WERI-Rb-1 (cell line): ENCODE measurements at regions not wholly inside any gene's neighbourhood (a gene's known extent, or its start where the extent isn't known, plus 50 kb on each side); places are given as distances from the start of the nearest gene placed in this dataset.

ENCODE experiments used
- DNase-seq: peaks from one replicate; pipeline ENCODE4 v3.0.0-alpha.2; 2020
- H3K27ac ChIP-seq: fragments of 250-450 bp; sonication (Bioruptor Pico); 2 replicates; pipeline ENCODE4 v1.5.1; 2020; ENCODE audit warnings: mild to moderate bottlenecking, moderate library complexity
- H3K27me3 ChIP-seq: fragments of 250-450 bp; sonication (Bioruptor Pico); 2 replicates; pipeline ENCODE4 v1.5.1; 2021; ENCODE audit warnings: mild to moderate bottlenecking, low read depth, moderate library complexity; ENCODE audit not compliant: insufficient read depth, severe bottlenecking
- H3K36me3 ChIP-seq: fragments of 250-450 bp; sonication (Bioruptor Pico); 2 replicates; pipeline ENCODE4 v1.5.1; 2020; ENCODE audit warnings: mild to moderate bottlenecking, moderate library complexity
- H3K4me3 ChIP-seq: 2 replicates; pipeline ENCODE4 v1.5.1; 2011; ENCODE audit warnings: low read depth, mild to moderate bottlenecking, control low read depth, low read length
- H3K9me3 ChIP-seq: fragments of 250-450 bp; sonication (Bioruptor Pico); 2 replicates; pipeline ENCODE4 v1.5.1; 2021; ENCODE audit warnings: mild to moderate bottlenecking, moderate library complexity; ENCODE audit not compliant: severe bottlenecking
- TF ChIP-seq, protein P1 (sequence below): IDR thresholded peaks from 2 replicates; pipeline ENCODE4 v1.5.1; 2011; ENCODE audit warnings: low read depth, mild to moderate bottlenecking, control low read depth, inconsistent platforms, low read length

DNA sequence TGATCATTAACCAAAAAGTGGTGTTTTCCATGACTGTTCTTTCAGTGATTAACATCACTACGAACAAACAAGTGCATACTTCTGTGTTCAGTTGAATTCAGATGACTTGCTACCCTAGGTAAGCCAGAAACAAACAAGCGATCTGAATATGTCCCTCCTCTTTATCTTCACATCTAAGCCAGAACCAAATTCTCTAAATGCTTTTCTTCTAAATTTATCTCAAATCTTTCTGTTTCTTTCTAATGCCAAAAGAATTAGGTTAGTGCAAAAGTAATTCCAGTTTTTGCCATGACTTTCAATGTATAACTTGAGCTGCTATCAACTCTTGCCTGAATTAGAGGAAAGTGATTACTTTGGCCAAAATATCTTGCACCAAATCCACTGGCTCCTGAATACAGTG, 481.2 kb downstream of the COL11A1 start:
- no peak for DNase-seq
- Histone ChIP-seq H3K27me3 (no peaks in the 10 kb centered on the region), H3K36me3 (no peaks in the 10 kb centered on the region), H3K27ac (no peak overlapping the region), H3K4me3 (no peak overlapping the region), H3K9me3 (no peaks in the 10 kb centered on the region)
- TF ChIP-seq, protein P1, sequence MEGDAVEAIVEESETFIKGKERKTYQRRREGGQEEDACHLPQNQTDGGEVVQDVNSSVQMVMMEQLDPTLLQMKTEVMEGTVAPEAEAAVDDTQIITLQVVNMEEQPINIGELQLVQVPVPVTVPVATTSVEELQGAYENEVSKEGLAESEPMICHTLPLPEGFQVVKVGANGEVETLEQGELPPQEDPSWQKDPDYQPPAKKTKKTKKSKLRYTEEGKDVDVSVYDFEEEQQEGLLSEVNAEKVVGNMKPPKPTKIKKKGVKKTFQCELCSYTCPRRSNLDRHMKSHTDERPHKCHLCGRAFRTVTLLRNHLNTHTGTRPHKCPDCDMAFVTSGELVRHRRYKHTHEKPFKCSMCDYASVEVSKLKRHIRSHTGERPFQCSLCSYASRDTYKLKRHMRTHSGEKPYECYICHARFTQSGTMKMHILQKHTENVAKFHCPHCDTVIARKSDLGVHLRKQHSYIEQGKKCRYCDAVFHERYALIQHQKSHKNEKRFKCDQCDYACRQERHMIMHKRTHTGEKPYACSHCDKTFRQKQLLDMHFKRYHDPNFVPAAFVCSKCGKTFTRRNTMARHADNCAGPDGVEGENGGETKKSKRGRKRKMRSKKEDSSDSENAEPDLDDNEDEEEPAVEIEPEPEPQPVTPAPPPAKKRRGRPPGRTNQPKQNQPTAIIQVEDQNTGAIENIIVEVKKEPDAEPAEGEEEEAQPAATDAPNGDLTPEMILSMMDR = no peak

DNA sequence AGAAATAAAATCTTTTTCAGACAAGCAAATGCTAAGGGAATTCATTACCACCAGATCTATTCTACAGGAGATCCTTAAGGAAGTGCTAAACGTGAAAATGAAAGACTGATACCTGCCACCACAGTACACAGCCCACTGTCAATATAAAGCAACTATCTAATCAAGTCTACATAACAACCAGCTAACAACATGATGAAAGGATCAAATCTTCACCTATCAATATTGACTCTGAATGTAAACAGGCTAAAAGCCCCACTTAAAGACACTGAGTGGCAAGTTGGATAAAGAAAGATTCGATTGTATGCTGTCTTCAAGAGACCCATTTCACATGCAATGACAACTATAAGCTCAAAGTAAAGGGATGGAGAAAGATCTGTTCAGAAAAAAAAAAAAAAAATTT, 492.4 kb downstream of the COL11A1 start:
- TF ChIP-seq, protein P1 = no peak
- no peaks in the 10 kb centered on the region for H3K9me3 ChIP-seq
- H3K4me3 ChIP-seq = no peak overlapping the region
- H3K27me3 ChIP-seq = no peaks in the 10 kb centered on the region
- H3K27ac ChIP-seq = no peak overlapping the region
- DNase-seq = no peak
- no peaks in the 10 kb centered on the region for H3K36me3 ChIP-seq

DNA sequence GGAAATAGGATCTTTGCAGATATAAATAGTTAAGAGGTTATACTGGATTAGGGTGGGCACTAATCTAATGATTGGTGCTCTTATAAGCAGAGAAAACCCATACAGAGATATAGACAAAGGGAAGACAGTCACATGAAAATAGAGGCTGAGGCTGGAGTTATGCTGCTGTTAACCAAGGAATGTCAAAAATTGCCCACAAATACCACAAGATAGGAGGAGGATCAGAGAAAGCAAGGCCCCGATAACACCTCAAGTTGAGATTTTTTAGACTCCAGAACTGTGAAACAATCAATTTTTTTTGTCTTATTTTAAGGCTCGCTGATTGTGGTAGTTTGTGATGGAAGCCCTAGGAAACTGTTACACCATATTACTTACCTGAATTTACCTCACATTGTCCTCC, 513.2 kb downstream of the COL11A1 start:
- H3K27me3 ChIP-seq = no peaks in the 10 kb centered on the region
- DNase-seq = no peak
- H3K9me3 ChIP-seq = no peaks in the 10 kb centered on the region
- TF ChIP-seq, protein P1 = no peak
- H3K36me3 ChIP-seq = no peaks in the 10 kb centered on the region
- no peak overlapping the region for H3K27ac ChIP-seq
- H3K4me3 ChIP-seq = no peak overlapping the region

DNA sequence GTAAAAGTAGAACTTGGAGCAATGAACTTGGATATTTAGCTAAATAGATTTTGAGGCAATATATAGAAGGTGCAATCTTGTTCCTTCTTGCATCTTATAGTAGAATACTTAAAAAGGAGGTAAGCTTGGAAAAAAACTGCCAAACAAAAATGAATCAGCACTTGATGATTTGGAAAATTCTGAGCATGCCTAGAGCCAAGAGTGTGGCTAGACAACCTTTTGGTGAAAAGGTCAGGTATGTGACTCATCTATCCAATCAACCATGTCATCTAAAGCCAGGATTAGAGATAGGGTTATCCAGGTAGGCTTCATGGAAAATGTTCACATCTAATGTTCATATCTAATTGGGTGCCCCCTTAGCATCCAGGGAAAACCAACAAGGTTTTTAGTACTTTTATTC, 515.0 kb downstream of the COL11A1 start:
- Histone ChIP-seq H3K27ac (no peak overlapping the region), H3K9me3 (no peaks in the 10 kb centered on the region), H3K27me3 (no peaks in the 10 kb centered on the region), H3K36me3 (no peaks in the 10 kb centered on the region), H3K4me3 (no peak overlapping the region)
- TF ChIP-seq, protein P1 = no peak
- DNase-seq = no peak

DNA sequence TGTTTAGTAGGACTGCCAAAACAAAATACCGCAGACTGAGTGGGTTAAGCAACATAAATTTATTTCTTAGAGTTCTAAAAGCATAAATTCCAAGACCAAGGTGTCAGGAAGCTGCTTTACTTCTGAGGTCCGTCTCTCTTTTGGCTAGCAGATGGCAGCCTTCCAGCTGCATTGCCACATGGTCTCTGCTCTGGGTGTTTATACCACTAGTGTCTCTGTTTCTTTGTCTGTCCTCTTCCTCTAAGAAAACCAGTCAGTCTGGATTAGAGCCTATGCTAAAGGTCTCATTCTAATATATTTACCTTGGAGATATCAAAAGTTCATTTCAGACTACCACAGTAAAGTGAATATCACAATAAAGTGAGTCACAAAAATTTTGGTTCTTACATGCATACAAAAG, 519.8 kb downstream of the COL11A1 start:
- Histone ChIP-seq H3K9me3 (no peaks in the 10 kb centered on the region), H3K27ac (no peak overlapping the region), H3K4me3 (no peak overlapping the region), H3K36me3 (no peaks in the 10 kb centered on the region), H3K27me3 (no peaks in the 10 kb centered on the region)
- DNase-seq = no peak
- TF ChIP-seq, protein P1 = no peak

DNA sequence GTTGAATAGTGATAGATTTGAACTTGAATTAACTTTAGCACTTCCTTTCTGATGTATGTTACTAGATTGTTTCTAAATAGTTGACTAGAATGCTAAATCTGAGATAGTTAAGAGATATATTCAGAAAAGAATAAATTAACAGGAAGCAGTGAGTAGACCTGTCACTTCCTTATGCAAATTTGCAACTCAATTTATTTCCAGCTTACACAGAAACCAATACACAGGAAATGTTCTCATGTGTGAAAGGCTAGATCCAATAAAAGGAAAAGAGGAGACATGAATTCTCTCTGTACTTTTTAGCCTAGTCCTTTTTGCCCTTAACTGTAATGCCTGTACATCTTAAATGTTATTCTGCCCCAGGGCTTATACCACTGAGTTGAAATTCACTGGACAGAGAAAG, 522.3 kb downstream of the COL11A1 start:
- TF ChIP-seq, protein P1 = no peak

More for the DNA sequence above, 522.3 kb downstream of the COL11A1 start:
- H3K27ac ChIP-seq = no peak overlapping the region
- H3K9me3 ChIP-seq = no peaks in the 10 kb centered on the region
- H3K27me3 ChIP-seq = no peaks in the 10 kb centered on the region
- no peak overlapping the region for H3K4me3 ChIP-seq
- DNase-seq = no peak
- no peaks in the 10 kb centered on the region for H3K36me3 ChIP-seq
